RWPE1 (cell line): ENCODE measurements at regions not wholly inside any gene's neighbourhood (a gene's known extent, or its start where the extent isn't known, plus 50 kb on each side); places are given as distances from the start of the nearest gene placed in this dataset.

Experiments used
- CTCF ChIA-PET: fragments of 350-600 bp; sonication (Branson Sonifier 250); formaldehyde crosslinking; extraction: SDS; loops from one replicate; lab custom pipeline; 2021; lab: Yijun Ruan, JAX
- POLR2A ChIA-PET: fragments of 400-600 bp; formaldehyde crosslinking; extraction: SDS; loops from one replicate; lab custom pipeline; 2020; ENCODE audit warnings: antibody characterized with exemption; ENCODE audit not compliant: low non-redundant PET; lab: Yijun Ruan, JAX
- DNase-seq: peaks from one replicate; pipeline ENCODE4 v3.0.0; 2012; ENCODE audit warnings: low spot score
- H3K27ac ChIP-seq: fragments of 450-650 bp; 2 replicates; pipeline ENCODE4 v1.5.1; 2017
- CTCF ChIP-seq: fragments of 450-650 bp; conservative IDR thresholded peaks from 2 replicates; pipeline ENCODE4 v1.5.1; 2017; ENCODE audit warnings: low read depth, mild to moderate bottlenecking

GRCh38 chr1:193479187-193479586 is 292.8 kb upstream of the B3GALT2 start:
- ChIA-PET POLR2A (no interaction called here), CTCF (no interaction called here)
- DNase-seq = no peak
- H3K27ac ChIP-seq = no peak overlapping the region
- TF ChIP-seq CTCF = no peak

- CTCF ChIA-PET = no interaction called here
- no peak for DNase-seq
- no peak overlapping the region for H3K27ac ChIP-seq
- no peak for TF ChIP-seq CTCF
- POLR2A ChIA-PET = no interaction called here
Measured at GRCh38 chr1:193476748-193477147, 290.3 kb upstream of the B3GALT2 start.

- CTCF ChIA-PET = no interaction called here
- no peak overlapping the region for H3K27ac ChIP-seq
- no peak for DNase-seq
- POLR2A ChIA-PET = no interaction called here
- no peak for TF ChIP-seq CTCF
Measured at GRCh38 chr1:193473932-193474331, 287.5 kb upstream of the B3GALT2 start.

GRCh38 chr1:193472838-193473398 is 286.5 kb upstream of the B3GALT2 start:
- POLR2A ChIA-PET = no interaction called here
- CTCF ChIA-PET = interaction anchor here (0.6 kb wide), 1 partner anchor 56 kb away, joined by 3 read pairs; no protein-coding TSS in a partner anchor
- H3K27ac ChIP-seq = no peak overlapping the region
- no peak for DNase-seq
- no peak for TF ChIP-seq CTCF

GRCh38 chr1:193472430-193472829 is 286.0 kb upstream of the B3GALT2 start:
- TF ChIP-seq CTCF = no peak
- CTCF ChIA-PET = interaction anchor here (0.6 kb wide), 1 partner anchor 55 kb away, joined by 3 read pairs; no protein-coding TSS in a partner anchor
- H3K27ac ChIP-seq = no peak overlapping the region
- no peak for DNase-seq
- POLR2A ChIA-PET = no interaction called here

- no peak overlapping the region for H3K27ac ChIP-seq
- POLR2A ChIA-PET = no interaction called here
- CTCF ChIA-PET = no interaction called here
- no peak for DNase-seq
- TF ChIP-seq CTCF = no peak
Measured at GRCh38 chr1:193471981-193472380, 285.6 kb upstream of the B3GALT2 start.
